Gastrocnemius medialis (tissue), 4 donors: ENCODE measurements at regions not wholly inside any gene's neighbourhood (a gene's known extent, or its start where the extent isn't known, plus 50 kb on each side); places are given as distances from the start of the nearest gene placed in this dataset.
"Not testable (repeated sequence)": the region's sequence is repeated elsewhere in the genome, so short reads cannot be mapped to it uniquely, and the experiment has no call there.

ENCODE experiments used
- POLR2A ChIP-seq, 2 donors: fragments of 450-650 bp; IDR thresholded peaks; one replicate each; pipeline ENCODE4 v1.6.1; 2017; ENCODE audit warnings: antibody characterized with exemption in 2 of 2, mild to moderate bottlenecking in 2 of 2, moderate library complexity in 2 of 2
- TF ChIP-seq, protein P1 (sequence below), 5 experiments: fragments of 450-650 bp in 3 of 5; fragments of 200-600 bp in 2 of 5; sonication (generic) in 2 of 5; IDR thresholded peaks in 4 of 5; conservative IDR thresholded peaks in 1 of 5; 1 replicate in 4 of 5; 2 replicates in 1 of 5; pipeline ENCODE4 v1.5.1; 2016 to 2019; ENCODE audit warnings: antibody characterized with exemption in 5 of 5, mild to moderate bottlenecking in 3 of 5, moderate library complexity in 3 of 5

DNA sequence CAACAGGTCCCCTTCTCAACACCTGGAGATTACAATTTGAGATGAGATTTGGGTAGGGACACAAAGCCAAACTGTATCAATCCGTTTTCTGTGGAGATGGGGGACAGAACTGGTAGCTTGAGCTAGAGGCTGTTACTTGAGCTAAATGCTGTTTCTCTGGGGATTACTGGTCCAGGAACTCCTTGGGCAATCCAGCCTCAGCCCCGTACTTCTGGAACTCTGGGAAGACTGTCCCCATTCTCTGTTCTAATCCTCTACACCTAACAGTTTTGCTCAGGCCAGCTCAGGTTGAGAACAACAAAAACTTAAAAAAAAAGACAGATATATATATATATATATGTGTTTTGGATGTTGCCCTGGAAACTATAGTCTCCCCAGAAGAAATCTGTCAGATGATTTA, 255.0 kb downstream of the GOLGA6L6 start:
- TF ChIP-seq, protein P1, sequence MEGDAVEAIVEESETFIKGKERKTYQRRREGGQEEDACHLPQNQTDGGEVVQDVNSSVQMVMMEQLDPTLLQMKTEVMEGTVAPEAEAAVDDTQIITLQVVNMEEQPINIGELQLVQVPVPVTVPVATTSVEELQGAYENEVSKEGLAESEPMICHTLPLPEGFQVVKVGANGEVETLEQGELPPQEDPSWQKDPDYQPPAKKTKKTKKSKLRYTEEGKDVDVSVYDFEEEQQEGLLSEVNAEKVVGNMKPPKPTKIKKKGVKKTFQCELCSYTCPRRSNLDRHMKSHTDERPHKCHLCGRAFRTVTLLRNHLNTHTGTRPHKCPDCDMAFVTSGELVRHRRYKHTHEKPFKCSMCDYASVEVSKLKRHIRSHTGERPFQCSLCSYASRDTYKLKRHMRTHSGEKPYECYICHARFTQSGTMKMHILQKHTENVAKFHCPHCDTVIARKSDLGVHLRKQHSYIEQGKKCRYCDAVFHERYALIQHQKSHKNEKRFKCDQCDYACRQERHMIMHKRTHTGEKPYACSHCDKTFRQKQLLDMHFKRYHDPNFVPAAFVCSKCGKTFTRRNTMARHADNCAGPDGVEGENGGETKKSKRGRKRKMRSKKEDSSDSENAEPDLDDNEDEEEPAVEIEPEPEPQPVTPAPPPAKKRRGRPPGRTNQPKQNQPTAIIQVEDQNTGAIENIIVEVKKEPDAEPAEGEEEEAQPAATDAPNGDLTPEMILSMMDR (IDR thresholded peaks at IDR 0.05 in 4 of 5, conservative IDR thresholded peaks at IDR 0.05 in 1 of 5): not testable (repeated sequence)
- not testable (repeated sequence) for TF ChIP-seq POLR2A (IDR thresholded peaks at IDR 0.05)
